ENCODE measurements at regions not wholly inside any gene's neighbourhood (a gene's known extent, or its start where the extent isn't known, plus 50 kb on each side); places are given as distances from the start of the nearest gene placed in this dataset.
"Not testable (repeated sequence)": the region's sequence is repeated elsewhere in the genome, so short reads cannot be mapped to it uniquely, and the experiment has no call there.

DNA sequence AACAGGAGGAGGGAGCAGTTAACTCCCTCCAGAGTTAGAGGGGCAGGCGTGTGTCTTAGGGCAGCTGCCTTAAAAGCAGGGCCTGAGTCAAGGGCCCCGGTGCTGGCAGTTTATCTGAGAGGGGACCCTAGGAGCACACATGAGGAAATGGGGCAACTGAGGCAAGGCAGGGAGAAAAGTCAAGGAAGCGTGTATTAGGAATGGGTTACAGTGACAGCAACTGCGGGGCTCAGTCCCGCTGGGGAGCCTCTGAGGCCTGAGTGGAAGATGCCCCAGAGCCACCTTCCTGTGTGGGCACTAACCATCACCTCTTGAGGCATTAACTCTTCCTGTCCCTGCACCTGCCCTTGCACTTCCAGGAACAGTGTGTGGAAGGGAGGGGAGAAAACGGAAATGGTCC, 276.3 kb downstream of the MATN1 start:
- Histone ChIP-seq H3K9me3 (no peaks in the 10 kb centered on the region), H3K4me3 (no peak overlapping the region), H3K27me3 (peaks cover 0 to 9% of the 10 kb centered on the region in 2 donors), H3K27ac (no peak overlapping the region), H3K36me3 (no peaks in the 10 kb centered on the region), H3K4me1 (no peaks in the 10 kb centered on the region)
- TF ChIP-seq, protein P1, sequence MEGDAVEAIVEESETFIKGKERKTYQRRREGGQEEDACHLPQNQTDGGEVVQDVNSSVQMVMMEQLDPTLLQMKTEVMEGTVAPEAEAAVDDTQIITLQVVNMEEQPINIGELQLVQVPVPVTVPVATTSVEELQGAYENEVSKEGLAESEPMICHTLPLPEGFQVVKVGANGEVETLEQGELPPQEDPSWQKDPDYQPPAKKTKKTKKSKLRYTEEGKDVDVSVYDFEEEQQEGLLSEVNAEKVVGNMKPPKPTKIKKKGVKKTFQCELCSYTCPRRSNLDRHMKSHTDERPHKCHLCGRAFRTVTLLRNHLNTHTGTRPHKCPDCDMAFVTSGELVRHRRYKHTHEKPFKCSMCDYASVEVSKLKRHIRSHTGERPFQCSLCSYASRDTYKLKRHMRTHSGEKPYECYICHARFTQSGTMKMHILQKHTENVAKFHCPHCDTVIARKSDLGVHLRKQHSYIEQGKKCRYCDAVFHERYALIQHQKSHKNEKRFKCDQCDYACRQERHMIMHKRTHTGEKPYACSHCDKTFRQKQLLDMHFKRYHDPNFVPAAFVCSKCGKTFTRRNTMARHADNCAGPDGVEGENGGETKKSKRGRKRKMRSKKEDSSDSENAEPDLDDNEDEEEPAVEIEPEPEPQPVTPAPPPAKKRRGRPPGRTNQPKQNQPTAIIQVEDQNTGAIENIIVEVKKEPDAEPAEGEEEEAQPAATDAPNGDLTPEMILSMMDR (IDR thresholded peaks at IDR 0.05) = no peak
- DNase-seq = peak in 1 of 2 donors; percentile 35
- intact Hi-C loops (cut with DNase I; ENCODE audit: low total_unique reads) = no loop called here

DNA sequence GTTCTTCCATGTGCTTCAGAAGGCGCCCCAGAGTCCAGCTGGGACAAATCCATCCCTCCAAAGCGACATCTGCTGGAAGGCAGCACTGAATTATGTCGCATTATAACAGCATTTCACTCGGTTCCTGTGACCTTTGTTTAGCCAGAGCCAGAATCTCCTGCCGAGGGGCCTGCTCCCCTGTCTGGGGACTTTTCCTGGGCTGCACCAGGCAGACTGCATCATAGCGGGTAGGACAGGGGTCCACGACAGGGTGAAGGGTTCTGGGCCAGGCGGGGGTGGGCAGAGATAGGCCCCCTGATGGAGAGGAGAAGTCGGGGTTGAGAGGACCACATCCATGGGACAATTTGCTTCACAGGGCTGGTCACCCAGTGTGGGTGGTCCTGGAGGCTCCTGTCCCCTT, 276.9 kb downstream of the MATN1 start:
- H3K4me3 ChIP-seq = no peak overlapping the region
- no peaks in the 10 kb centered on the region for H3K4me1 ChIP-seq
- intact Hi-C loops (cut with DNase I; ENCODE audit: low total_unique reads) = no loop called here
- H3K9me3 ChIP-seq = no peaks in the 10 kb centered on the region
- TF ChIP-seq, protein P1 (IDR thresholded peaks at IDR 0.05) = no peak
- no peaks in the 10 kb centered on the region for H3K36me3 ChIP-seq
- DNase-seq = no peak
- H3K27ac ChIP-seq = no peak overlapping the region
- H3K27me3 ChIP-seq = peaks cover 0 to 9% of the 10 kb centered on the region in 2 donors

DNA sequence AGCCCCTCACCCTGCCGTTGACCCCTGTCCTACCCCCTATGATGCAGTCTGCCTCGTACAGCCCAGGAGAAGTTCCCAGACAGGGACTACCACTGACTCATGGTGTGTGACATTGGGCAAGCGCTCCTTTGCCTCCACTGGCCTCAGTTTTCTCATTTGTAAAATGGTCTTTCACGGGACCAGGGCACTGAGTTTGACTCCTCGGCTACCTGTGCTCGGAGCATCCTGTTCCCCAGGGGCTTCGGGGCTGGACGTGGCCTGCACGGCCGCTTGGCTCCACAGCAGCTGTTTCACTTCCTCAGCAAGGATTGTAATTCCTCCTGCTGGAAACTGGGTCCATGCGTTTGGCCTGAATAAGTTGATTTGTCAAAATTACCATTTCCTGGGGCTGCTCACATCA, 277.3 kb downstream of the MATN1 start:
- intact Hi-C loops (cut with DNase I; ENCODE audit: low total_unique reads) = no loop called here
- Histone ChIP-seq H3K9me3 (no peaks in the 10 kb centered on the region), H3K27ac (no peak overlapping the region), H3K36me3 (no peaks in the 10 kb centered on the region), H3K4me3 (no peak overlapping the region), H3K27me3 (peaks cover 0 to 9% of the 10 kb centered on the region in 2 donors), H3K4me1 (no peaks in the 10 kb centered on the region)
- no peak for DNase-seq
- TF ChIP-seq, protein P1 (IDR thresholded peaks at IDR 0.05) = no peak

DNA sequence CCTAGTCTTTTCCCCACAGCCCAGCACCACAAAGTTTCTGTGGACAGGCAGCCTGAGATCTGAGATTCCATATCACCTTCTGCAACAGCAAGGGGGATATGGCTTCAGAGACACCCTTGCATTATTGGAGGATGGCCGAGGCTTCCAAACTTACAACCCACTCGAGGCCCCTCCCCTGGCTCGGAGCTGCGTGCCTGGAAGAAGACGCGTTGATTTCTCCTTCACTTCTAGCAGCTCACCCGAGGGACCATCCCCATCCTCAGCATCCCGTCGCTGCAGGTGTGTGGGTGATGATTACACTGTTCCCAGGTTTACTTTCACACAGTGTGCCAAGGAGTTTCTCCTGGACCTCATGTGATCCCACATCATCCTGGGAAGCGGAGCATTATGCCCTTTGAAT, 277.9 kb downstream of the MATN1 start:
- DNase-seq = peak in 1 of 2 donors; percentile 40
- H3K27ac ChIP-seq = no peak overlapping the region
- intact Hi-C loops (cut with DNase I; ENCODE audit: low total_unique reads) = no loop called here
- no peaks in the 10 kb centered on the region for H3K9me3 ChIP-seq
- no peaks in the 10 kb centered on the region for H3K4me1 ChIP-seq
- H3K4me3 ChIP-seq = no peak overlapping the region
- TF ChIP-seq, protein P1 (IDR thresholded peaks at IDR 0.05) = no peak
- peaks cover 0 to 9% of the 10 kb centered on the region in 2 donors for H3K27me3 ChIP-seq
- no peaks in the 10 kb centered on the region for H3K36me3 ChIP-seq

DNA sequence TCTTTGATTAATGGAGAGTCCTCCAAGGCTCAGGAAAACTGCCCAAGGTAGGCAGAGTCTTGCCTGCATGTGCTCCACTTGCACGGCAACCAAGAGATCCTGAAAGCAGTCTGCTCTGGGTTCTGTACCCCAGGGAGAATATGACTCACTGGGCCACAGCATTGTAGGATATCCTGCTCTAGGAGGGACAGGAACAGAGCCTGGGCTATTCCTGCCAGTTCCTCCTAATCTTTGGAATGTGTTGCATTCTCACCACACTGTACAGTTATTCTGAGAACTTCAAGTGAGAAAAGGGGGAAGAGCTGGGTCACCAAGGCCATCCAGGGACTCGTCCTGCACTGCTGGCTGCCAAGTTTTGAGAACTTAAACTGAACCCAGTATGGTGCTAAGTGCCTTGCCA, 278.5 kb downstream of the MATN1 start:
- Histone ChIP-seq H3K4me3 (no peak overlapping the region), H3K27me3 (peaks cover 0 to 9% of the 10 kb centered on the region in 2 donors), H3K4me1 (no peaks in the 10 kb centered on the region), H3K27ac (no peak overlapping the region), H3K9me3 (no peaks in the 10 kb centered on the region), H3K36me3 (no peaks in the 10 kb centered on the region)
- peak in 1 of 2 donors; percentile 13 for DNase-seq
- TF ChIP-seq, protein P1 (IDR thresholded peaks at IDR 0.05) = no peak
- intact Hi-C loops (cut with DNase I; ENCODE audit: low total_unique reads) = no loop called here

DNA sequence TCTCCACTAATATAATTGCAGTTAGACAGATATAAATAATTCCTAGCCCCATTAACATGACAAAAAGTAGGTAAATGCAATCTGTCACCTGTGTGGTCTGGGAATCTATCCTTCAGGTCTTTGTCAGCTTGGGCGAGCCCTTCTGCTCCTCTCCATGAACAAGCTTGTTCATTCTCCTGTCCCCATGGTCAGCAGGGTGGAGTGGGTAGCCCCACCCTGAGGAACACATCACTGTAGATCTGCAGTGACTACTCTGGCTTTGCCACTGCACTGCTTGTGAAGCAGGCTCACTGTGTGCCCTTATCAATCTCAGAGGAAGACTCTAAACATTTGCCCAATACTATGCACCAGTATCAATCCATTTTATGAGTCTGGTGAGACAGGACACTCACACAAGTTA, 279.0 kb downstream of the MATN1 start:
- no peak overlapping the region for H3K27ac ChIP-seq
- H3K4me1 ChIP-seq = no peaks in the 10 kb centered on the region
- DNase-seq = peak in 1 of 2 donors; percentile 16
- H3K36me3 ChIP-seq = no peaks in the 10 kb centered on the region
- TF ChIP-seq, protein P1 (IDR thresholded peaks at IDR 0.05) = no peak
- peaks cover 0 to 9% of the 10 kb centered on the region in 2 donors for H3K27me3 ChIP-seq
- intact Hi-C loops (cut with DNase I; ENCODE audit: low total_unique reads) = no loop called here
- H3K4me3 ChIP-seq = no peak overlapping the region
- no peaks in the 10 kb centered on the region for H3K9me3 ChIP-seq

DNA sequence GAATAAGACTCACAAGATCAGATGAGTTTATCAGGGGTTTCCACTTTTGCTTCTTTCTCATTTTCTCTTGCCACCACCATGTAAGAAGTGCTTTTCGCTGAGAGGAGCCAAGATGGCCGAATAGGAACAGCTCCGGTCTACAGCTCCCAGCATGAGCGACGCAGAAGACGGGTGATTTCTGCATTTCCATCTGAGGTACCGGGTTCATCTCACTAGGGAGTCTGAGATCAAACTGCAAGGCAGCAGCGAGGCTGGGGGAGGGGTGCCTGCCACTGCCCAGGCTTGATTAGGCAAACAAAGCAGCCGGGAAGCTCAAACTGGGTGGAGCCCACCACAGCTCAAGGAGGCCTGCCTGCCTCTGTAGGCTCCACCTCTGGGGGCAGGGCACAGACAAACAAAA, 285.1 kb downstream of the MATN1 start:
- not testable (repeated sequence) for H3K4me1 ChIP-seq, H3K9me3 ChIP-seq

More for the DNA sequence above, 285.1 kb downstream of the MATN1 start:
- intact Hi-C loops (cut with DNase I; ENCODE audit: low total_unique reads); H3K4me3 ChIP-seq; H3K27ac ChIP-seq; H3K27me3 ChIP-seq; H3K36me3 ChIP-seq; DNase-seq: not testable (repeated sequence)

Data from tibial artery (tissue), 4 donors.